Glomerular visceral epithelial cell (primary cell): ENCODE measurements at regions not wholly inside any gene's neighbourhood (a gene's known extent, or its start where the extent isn't known, plus 50 kb on each side); places are given as distances from the start of the nearest gene placed in this dataset.
A peak's percentile ranks its signal among the peaks of the same experiment; 100 is the strongest.
"Not testable (repeated sequence)": the region's sequence is repeated elsewhere in the genome, so short reads cannot be mapped to it uniquely, and the experiment has no call there.

Source experiments
- DNase-seq: peaks from one replicate; pipeline ENCODE4 v3.0.0-alpha.2; 2016; ENCODE audit errors: extremely low spot score

- DNase-seq, result not testable (repeated sequence)
These were observed 717.1 kb downstream of the COL12A1 start for GRCh38 chr6:74488726-74489125.

- no peak for DNase-seq
These were observed 723.7 kb downstream of the COL12A1 start for GRCh38 chr6:74482180-74482579.

GRCh38 chr6:74480561-74480960 lies 725.3 kb downstream of the COL12A1 start:
- DNase-seq, result no peak

- no peak for DNase-seq
These were observed 725.9 kb downstream of the COL12A1 start for GRCh38 chr6:74479960-74480359.

- DNase-seq, result no peak
These were observed 726.4 kb downstream of the COL12A1 start for GRCh38 chr6:74479420-74479819.

- peak; percentile 2 for DNase-seq
These were observed 731.8 kb downstream of the COL12A1 start for GRCh38 chr6:74474046-74474445.

DNA sequence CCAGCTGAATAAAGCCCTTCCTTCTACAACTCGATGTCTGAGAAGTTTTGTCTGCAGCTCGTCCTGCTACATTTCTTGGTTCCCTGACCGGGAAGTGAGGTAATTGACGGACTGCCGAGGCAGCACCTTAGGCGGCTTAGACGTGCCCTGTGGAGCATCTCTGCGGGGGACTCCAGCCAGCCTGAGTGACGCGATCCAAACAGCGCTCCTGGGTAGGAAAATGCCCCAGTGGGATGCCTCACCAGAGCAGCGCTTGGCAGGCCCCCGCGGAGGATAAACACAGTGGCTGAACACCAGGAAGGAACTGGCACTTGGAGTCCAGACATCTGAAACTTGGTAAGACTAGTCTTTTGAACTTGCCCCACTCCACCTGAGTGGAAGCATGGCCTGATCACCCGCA lies 737.3 kb downstream of the COL12A1 start:
- DNase-seq, result not testable (repeated sequence)

DNA sequence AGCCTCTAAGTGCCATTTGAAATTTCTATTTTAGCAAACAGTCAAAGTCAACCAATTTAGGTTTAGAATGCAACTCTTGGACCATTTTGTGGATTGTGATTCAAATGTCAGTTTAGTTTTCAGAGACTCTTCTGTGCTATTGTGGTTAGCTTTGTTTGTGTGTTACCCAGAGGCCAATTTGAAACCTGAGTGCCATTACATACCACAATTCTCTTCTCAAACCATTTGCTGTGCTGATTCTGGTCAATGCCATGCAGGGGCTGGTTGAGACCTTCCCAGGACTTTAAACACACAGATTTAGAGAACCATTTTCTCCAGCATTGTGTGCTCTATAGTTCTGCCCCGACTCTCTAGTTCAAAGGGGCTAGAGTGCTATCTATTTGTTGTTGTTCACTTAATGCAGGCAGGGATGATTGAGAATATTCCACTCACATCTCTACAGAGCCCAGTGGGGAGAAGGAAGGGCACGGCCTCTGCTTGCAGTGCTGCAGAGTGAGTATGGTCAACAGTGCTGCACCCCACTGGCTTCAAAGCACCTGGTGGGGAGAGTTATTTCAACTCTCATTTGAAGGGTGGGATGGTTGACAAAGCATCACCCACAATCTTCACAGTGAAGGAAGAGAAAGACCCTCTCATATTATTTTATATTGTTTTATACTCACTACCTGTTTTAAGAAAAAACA lies 738.2 kb downstream of the COL12A1 start:
- no peak for DNase-seq

DNA sequence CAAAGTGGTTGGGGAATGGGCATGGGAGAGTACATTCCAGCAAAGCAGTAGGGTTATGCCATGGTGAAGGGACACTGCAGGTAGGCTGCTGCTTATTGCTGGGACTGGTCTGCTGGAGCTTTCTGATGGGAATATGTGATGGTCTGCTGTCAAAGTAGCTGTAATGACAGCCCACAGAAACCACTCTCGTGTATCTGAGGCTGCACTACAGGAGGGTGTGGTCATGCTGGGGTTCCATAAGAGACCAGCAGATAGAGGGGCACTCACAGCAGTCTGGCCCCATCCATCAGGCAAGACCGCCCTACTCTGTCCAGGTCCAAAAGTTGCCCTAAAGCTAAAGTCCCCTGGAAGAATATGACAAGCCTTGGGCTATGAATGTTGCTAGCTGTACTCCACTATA lies 739.3 kb downstream of the COL12A1 start:
- DNase-seq, result no peak

DNA sequence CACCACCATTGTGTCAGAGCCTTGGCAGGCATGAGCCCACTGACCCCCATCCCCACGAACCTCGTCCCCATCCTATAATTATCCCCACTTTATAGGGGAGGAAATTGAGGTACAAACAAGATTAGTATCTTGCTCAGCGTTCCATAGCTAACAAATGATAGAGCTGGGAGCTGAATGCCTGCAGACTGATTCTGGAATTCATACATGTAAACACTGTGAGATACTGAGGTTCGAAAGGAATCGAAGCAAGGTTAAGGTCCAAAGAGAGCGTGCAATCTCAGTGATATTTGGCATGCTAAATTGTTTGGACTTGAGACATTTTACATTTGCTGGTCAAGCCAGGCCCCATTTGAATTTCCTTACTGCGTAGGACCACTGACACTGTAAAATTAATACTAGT lies 746.6 kb downstream of the COL12A1 start:
- DNase-seq, result no peak

DNA sequence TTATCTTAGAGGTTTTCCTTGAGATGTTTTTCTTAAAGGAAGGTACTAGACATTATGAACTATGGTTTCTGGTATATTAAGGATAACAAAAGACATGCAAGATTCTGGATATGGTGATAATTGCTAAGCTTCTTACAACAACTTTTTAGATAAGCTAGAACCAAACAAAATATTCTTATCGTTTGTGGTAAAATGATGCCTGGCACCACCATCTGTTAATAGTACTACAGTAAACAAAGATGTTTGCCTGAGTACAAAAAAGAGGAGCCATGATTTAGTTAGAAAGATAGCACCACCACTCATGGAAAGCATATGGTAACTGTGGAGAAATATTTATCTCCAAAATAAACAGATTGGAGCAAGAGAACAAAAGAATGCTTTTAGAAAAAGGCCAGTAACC lies 747.3 kb downstream of the COL12A1 start:
- DNase-seq, result no peak

DNA sequence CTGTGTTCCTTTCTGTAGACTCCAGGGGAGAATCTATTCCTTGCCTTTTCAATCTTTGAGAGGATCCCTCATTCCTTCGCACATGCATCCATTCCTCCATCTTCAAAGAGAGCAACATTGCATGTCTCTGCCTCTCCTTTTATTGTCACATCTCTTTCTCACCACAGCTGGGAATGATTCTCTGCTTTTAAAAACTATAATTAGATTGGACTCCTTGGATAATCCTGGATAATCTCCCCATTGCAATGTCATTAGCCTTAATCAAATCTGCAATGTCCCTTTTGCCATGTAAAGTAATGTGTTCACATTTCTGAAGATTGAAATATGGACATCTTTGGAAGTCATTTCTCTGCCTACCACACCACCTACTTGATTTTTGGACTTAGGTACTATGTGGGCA lies 750.1 kb downstream of the COL12A1 start:
- no peak for DNase-seq

- no peak for DNase-seq
These were observed 753.9 kb downstream of the COL12A1 start for GRCh38 chr6:74451953-74452352.

- no peak for DNase-seq
These were observed 752.8 kb downstream of the CD109 start for GRCh38 chr6:74448850-74449249.

- DNase-seq, result peak; percentile 35
These were observed 751.0 kb downstream of the CD109 start for GRCh38 chr6:74447013-74447412.

- no peak for DNase-seq
These were observed 743.3 kb downstream of the CD109 start for GRCh38 chr6:74439123-74439811.

DNA sequence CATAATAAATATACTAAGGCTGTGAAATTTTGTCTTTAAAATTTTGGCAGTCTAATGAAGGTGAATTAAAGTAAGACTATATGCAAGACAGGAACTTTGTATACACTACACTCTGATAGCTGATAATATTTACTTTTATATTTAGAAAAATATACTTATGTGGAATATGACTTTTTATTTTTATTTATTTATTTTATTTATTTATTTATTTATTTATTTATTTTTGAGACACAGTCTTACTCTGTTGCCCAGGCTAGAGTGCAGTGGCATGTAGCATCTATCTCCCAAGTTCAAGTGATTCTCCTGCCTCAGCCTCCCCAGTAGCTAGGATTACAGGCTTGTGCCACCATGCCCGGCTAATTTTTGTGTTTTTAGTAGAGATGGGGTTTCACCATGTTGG lies 742.4 kb downstream of the CD109 start:
- DNase-seq, result not testable (repeated sequence)

DNA sequence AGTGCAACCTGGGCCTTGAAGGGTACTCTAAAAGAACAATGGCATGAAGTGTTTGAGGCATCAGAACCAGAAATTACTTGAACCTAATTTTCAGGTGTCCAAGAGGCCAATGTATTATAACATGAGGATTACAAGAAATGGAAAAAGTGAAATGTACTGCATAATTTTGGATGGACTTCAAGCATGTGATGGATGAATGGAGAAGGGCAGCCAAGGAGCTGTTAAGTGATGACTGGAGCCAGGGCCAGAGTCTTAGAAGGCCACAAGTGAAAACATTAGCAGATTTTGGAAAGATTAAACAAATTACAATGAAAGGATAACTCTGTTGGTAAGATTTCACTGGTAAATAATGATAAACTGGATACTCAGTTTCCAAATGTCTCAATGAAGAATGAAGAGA lies 738.2 kb downstream of the CD109 start:
- no peak for DNase-seq

DNA sequence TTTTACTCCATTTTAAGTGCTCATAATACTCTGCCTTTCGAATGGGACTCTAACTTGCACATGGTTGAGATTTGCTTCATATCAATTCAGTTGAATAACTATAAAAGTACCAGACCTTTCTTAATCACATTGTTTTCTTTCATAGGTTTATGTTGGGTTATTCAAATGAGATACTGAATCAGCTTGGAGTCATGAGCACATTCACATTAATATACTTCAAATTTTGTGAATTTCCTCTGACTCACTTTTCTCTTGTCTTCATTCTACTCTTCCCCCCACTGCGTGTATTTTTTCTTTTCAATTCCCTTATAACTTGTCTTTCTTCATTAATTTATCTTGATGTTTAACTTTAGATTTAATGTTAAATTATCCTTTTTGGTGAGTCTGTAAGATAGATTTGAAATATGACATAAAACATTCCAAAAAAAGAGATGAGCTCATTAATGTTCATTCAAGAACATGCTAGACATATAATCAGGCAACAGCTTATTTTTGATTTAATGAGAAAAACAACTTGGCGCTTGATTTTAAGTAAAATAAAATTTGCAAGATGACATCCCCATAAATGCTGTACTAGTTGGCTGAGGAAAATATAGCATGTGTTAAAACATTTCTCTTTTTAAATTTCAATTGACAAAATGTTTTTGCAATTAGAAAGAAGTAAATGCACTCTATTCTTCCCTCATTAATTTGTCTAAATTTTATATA lies 736.0 kb downstream of the CD109 start:
- DNase-seq, result no peak

DNA sequence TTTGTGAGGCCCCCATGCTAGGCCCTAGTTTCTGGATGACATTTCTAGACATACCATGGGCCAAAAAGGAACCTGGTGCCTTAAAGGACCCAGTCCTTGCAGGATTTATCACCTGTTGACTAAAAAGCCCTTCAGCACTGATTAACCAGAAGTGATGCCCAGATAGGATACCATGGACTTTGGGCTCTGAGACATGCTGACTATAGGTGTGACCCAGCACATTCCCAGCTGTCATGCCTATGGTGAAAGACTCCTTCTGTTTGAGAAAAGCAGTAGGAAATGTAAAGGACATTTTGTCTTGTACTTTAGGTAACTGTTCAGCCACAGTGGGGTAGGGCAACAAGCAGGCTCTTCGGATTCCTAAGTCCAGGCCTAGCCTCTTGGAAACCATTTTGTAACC lies 724.2 kb downstream of the CD109 start:
- DNase-seq, result no peak

GRCh38 chr6:74415056-74415455 lies 719.1 kb downstream of the CD109 start:
- DNase-seq, result no peak

- DNase-seq, result peak; percentile 17
These were observed 714.6 kb downstream of the CD109 start for GRCh38 chr6:74410630-74411029.

GRCh38 chr6:74409447-74409846 lies 713.4 kb downstream of the CD109 start:
- DNase-seq, result peak; percentile 58
